ENCODE measurements at regions not wholly inside any gene's neighbourhood (a gene's known extent, or its start where the extent isn't known, plus 50 kb on each side); places are given as distances from the start of the nearest gene placed in this dataset.
A peak's percentile ranks its signal among the peaks of the same experiment; 100 is the strongest.
"Not testable (repeated sequence)": the region's sequence is repeated elsewhere in the genome, so short reads cannot be mapped to it uniquely, and the experiment has no call there.

DNA sequence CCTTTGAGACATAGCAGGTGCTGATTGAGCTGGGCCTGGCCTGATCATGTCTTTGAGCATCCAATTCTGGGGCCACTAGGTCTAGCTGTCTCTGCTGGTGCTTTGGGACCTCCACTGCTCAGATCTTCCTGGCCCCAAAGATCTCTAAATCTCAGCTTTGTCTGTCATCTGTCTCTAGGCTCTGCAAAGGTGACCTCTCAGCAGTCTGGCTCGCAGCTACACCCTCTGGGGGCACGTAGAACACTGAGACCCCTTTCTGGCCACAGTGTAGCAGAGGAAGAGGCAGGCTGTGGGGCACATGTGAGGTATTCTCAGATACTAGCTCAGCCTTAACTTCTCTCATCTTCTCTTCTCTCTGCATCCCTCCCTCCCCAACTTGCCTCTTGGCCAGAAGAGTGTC, 298.1 kb upstream of the PLGLB1 start:
- not testable (repeated sequence) for DNase-seq

DNA sequence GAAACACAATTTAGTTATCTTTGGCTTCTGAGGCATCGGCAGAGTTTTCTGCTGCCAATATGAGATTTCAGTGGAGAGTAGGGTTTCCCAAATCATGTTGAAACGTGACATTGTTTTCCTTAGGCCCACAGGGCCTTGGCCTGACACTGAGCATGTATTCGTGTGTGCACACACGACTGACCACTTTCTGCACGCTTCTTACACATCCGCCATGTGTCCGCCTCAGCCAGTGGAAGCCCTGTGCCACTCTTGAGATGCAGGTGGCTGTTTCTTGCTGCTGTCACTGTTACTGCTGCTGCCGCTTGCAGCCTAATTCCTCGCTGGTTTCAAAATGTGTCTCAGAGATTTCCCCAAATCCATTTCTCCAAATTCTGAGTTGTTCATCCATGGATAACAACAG, 299.6 kb upstream of the PLGLB1 start:
- DNase-seq = not testable (repeated sequence)

DNA sequence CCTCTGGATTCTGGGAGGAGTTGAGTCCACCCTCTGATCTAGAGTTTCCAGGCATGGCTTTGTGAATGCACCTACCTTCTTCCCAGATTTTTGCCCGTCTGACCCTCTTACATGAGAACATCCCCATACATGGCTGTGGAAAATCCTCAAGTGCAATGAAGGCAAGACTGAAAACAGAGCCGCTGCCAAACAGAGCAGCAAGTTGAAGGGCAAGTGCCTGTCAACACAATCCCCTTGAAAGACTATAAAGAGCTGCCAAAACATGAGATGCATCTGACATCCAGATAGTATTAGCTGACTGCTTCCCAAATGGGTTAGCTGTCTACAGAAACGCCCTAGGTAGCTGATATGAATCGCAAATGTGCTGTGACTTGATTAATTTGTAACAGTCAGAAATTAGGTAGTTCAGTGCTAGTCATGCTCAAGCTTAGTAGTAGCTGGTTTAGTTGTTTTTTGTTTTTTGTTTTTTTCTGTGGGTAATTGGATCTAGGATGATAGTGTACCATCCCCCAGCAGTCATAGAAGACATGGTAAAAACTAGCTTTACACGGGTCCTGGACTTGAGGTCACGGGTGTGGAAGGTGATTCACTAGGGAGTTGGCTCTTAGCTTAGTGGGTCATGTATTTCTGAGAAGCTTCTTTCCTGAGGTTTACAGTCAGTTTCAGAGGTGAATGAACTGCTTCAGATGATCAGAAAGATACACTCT, 302.8 kb upstream of the PLGLB1 start:
- not testable (repeated sequence) for DNase-seq

DNA sequence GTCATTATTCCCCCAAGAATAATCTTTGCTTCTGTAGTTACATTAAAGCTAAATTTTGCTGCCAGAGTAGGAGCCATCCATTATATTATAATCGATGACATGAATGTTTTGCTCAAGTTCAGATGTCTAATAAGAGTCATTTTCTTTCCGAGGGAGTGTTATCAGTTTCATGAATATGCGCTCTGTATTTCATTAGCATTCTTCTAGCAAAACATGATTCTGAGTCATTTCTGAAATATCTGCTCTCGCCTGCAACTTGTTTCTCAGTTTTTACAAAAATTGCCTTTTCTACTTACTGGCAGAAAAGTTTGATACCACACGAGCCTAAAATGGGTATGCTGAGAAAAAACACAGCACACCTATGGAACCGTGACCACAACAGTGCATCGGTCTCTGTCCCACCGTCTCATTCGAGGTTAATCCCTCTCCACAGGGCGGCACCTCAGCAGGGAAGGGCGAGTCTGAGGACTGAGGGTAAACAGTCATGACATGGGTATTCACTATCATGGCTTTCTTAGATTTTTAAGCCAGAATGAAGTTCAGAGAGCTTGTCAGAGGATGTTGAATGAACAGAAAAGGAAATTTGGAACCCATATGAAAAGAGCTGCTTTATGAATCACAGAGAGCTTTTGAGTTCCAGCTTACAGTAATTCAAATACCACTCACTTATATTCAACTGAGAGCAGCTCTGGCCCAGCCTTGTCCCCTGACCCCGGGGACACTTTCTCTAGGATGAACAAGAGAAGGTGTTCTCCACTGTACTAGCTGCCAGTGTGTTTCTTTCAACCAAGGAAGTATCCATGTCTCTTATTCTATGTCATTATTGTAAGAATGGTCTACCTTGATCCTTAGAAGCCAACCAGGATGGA, 303.6 kb upstream of the PLGLB1 start:
- not testable (repeated sequence) for DNase-seq

DNA sequence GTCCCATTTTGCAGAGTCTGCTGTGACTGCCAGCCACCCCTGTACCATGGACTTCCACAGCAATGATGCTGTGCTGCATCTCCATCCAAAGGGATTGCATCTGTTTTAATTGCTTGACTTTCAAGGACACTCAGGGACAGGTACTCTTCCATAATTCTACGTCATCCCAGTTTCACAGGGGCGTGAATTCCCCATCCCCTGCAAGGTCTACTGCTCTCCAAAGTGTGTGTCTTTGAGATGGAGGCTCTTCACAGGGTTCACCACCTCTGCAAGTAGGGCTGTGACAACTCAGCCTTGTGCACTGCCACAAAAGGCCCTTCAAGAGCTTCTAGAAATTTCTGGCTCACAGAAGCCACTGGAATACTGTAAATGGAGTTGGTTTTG, 304.3 kb upstream of the PLGLB1 start:
- not testable (repeated sequence) for DNase-seq

DNA sequence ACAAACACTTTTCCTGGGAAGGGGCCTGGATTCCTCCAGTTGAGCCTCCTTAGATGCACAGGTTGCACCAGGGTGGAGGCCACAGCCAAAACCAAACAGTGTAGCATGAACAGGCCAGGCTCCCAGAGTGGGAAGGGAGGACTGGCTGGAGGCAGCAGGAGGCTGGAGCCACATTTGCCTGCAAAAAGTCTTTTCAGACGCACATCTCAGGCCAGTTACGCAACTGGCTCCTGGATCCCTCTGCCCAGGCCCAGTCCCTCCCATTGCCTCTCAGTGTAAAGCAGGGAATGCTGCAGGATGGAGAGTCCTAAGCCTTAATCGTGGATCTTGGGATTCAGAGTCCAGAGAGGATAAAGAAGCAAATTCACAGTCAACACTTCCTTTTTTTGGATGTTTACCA, 305.1 kb upstream of the PLGLB1 start:
- DNase-seq = not testable (repeated sequence)

DNA sequence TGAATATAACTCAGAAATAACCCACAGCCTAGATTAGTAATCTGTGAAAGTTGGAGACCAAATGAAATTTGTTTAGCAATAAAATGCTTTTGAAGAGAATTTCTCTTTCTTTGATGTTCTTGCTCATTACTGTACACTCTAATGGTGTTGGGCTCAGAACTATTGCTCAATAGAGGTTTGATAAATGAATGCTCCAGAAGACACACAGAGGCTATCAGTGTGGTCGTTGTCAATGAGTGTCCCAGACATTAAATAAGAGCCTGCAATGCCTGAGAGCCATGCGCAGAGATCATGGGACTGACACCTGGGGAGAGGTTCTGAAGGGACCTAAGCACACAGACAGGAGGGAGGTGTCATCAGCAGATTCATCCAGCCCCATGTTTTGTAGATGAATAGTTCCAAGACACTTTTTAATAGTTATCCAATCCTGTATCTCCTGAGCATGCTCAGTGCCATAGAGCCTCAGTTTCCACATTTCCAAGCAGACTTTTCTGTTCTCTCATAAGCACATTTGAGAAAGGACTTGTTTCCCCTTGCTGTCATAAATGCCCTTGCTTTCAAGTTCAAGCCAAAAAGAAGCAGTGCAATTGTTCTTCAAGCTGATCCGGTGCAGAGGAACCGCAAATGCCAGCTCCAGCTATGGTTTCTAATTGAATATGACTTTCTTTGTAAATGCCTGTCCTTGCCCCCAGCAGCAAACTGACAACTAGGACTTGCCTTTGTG, 306.2 kb upstream of the PLGLB1 start:
- not testable (repeated sequence) for DNase-seq

DNA sequence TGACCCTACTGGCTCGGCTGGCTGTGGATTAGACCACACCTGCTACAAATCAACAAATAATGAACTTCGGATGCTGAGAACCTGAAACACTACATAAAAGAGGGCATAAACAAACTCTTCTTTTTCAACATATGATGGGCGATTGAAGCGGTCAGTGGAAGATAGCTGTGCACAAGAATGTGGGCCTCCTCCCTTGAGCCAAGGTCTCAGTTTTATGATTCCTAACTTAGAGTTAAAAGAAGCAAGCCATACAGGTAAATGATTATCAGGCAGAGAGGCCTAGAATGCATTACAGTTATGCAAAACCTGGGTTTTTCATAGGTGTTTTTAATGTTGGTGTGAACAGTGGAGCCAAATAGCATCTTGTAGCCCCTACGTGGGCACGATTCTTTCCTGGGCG, 307.9 kb upstream of the PLGLB1 start:
- not testable (repeated sequence) for DNase-seq

DNA sequence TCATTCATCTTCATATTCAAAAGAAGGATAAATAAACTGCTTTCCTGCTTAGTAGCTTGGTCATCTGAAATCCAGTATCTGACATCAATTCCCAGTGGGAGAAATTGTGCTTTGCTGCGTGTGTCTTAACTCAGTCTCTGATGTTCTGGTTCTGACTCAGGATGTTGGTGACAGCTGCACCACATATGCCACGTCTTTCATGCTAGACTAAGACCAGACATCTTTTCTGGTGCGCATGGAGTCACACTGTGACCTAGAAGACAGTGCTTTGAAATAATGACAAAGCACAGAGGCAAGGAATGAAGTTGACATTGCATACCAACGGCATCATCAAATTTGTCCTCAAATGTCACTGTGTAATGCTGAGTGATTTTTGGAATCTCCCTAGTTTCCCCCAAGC, 308.8 kb upstream of the PLGLB1 start:
- not testable (repeated sequence) for DNase-seq

DNA sequence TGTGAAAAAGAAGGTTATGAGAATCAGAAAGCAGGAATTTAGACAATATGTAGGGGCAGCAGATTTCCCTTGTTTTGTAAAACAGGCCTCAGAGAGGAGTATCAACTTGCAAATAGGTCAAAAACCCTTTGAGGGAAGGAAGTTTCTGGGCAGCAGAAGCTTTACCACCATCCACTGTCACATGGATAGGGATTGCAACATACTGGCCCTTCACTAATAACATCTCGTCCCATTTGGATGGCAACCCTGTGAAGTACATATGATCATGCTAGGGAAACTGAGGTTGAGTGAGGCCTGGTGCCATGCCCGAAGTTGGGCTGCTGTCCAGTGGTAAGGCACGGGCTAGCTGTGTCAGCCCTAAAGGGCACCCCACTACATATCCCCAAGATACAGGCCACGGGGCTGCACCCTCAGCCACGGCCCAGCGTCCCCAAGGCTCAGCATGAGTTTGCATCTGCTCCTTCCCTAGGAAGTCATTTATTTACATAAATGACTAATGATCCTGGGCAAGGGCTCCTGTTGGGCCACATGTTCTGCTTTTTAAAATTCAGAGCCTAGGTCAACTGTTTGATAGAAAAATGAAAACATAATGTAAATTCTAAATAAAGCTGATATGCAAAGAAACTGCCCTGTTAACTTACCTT, 310.4 kb upstream of the PLGLB1 start:
- not testable (repeated sequence) for DNase-seq

DNA sequence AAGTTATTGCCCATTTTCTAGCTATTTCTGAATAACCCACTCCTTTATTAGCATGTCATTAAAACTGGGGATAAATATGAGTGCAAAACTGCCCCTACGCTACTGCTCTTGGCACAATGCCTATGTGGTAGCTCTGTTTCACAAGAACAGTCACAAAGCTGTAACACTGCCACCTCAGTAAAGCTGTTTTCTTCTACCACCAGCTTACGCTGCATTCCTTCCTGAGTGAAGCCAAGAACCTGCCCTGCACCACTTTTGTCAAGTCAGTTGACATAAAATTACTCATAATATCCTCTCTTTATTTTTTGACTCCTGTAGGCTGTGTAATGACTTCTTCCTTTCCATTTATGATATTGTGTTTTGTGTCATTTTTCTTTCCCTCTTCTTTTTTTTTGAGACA, 313.2 kb upstream of the PLGLB1 start:
- not testable (repeated sequence) for DNase-seq

DNA sequence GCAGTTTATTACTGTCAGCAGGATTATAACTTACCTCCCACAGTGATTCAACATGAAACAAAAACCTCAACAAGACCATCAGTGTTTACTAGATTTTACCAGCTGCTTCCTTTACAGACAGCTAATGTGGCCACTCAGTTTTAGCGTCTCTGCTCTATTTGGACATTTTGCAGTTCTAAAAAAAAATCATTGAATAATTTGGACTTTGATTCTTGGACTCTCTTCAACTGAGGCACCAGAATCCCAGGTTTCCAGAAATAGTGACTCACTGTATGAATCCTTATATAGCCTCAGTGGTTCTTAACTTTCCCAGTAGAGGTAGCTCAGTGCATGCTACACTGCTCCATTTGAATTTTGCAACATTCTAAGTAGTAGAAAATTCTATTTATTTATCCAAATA, 317.4 kb upstream of the PLGLB1 start:
- not testable (repeated sequence) for DNase-seq

DNA sequence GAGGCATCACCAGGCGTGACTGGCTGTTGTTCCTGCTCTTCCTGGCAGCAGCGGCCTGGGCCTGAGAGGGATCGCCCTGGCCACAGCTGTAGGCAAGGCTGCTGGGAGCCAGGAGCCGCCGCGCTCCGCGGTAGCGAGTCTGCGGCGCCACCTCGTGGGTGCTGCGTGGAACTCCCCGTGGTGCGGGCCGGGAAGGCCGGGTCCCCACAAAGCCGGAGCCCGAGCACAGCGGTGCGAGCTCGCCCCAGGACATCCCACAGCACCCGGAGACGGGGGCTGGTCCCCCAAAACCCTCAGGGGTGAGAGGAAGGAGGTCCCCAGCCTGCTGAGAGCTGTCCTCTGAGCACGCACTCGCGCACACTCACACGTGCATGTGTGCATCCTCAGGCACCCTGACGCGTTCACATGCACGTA, 320.0 kb upstream of the PLGLB1 start:
- peak; percentile 69 for DNase-seq

DNA sequence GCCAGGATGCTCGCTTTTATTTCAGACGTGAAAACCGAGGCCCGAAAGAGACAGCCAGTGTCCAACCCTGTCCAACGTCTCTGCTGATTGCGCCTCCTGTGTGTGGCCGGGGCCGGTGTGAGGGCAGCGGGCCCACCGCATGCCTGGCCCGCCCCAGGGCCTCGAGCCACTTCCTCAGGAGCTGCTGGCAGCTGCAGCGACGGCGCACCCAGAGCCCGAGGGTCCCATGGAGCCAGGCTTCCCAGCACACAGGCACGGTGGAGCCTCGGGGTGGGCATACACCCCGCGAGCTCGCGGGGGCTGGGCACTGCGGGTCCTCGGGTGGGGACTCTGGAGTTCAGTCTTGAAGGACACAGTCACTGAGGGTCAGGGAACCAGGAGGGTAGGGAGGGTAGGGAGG, 320.5 kb upstream of the PLGLB1 start:
- DNase-seq = not testable (repeated sequence)

DNA sequence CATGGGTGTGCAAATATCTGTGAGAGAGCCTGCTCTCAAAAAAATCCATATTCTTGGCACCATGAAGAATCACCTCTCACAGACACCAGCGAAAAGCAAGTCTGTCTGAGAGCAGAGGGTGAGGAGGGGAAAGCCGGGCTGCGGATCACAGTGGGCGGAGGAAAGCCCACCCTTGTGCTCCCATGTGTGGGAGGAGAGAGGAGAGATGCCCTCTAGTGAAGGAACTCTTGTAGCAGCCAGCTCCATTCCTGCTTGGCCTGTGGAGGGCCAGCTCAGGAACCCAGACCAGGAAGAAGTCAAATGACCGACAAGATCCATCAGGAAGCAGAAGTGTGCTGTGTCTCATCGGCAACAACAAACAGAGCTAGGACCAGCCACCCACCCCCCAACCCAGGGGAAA, 321.7 kb upstream of the PLGLB1 start:
- not testable (repeated sequence) for DNase-seq

DNA sequence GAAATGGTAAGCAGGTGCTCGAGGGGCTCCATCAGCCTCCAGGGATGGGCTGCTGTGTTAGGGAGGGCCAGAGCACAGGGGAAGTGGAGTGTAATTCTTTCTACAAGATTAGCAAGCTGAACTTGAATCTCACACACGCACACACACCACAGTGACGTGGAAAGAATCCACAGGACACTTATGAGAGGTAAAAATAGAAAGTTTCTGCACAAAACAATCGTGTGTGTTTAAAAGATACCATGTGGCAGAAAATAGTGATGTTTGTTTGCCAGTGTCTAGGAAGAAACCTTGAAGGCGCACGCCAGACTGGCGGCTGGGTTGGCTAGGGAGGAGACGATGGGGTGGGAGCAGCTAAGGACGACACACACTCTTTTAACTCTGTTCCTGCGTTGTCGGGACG, 323.6 kb upstream of the PLGLB1 start:
- DNase-seq = not testable (repeated sequence)

DNA sequence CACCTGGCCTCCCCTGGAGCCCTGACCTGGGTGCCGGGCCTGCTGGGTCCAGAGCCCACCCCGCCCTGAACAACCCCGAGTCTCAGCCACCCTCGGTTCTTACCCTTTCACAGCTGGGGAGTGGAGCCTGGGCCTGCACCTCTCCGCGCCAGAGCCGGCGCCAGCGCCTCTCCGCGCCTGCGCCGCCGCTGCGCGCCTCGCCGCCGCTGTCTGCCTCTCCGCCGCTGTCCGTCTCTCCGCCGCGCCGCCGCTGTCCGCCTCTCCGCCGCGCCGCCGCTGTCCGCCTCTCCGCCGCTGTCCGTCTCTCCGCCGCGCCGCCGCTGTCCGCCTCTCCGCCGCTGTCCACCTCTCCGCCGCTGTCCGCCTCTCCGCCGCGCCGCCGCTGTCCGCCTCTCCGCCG, 326.9 kb upstream of the PLGLB1 start:
- not testable (repeated sequence) for DNase-seq

DNA sequence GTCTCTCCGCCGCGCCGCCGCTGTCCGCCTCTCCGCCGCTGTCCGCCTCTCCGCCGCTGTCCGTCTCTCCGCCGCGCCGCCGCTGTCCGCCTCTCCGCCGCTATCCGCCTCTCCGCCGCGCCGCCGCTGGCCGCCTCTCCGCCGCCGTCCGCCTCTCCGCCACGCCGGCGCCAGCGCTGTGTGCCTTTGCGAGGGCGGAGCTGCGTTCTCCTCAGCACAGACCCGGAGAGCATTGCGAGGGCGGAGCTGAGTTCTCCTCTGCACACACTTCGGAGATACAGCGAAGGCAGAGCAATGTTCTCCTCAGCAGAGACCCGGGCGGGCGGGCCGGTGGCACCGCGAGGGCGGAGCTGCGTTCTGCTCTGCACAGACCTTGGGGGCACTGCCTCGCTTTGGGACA, 327.4 kb upstream of the PLGLB1 start:
- not testable (repeated sequence) for DNase-seq

DNA sequence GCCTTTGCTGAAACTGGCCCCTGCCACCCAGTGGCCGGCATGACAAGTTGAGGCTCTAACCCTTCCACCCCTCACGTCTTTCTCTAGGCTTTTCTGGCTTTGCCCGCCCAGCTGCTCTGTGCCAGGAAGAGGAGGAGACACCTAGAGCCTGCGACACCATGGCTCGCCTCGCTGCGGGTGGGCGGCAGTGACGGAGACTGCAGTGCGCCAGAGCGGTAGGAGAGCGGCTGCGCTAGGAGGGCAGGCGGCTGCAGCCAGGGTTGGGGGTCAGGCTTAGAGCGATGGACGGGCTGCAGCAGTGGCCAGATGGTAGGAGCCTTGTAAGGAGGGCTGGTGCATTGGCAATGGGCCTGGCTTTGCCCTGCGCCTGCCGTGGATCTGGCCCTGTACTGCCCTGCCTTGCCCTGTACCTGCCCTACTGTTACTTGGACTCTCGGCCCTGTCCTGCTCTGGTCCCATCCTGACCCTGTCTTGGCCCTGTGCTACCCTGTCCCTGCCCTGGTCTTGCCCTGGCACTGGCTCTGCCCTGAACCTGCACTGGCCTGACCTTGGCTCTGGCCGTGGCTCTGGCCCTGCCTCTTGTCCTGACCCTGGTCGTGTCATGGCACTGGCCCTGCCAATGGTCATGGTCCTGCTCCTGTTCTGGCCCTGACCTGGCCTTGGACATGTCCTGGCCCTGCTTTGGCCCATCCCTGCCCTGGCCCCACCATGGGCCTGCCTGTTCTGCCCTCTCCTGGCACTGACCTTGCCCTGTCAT, 330.7 kb upstream of the PLGLB1 start:
- DNase-seq = not testable (repeated sequence)

DNA sequence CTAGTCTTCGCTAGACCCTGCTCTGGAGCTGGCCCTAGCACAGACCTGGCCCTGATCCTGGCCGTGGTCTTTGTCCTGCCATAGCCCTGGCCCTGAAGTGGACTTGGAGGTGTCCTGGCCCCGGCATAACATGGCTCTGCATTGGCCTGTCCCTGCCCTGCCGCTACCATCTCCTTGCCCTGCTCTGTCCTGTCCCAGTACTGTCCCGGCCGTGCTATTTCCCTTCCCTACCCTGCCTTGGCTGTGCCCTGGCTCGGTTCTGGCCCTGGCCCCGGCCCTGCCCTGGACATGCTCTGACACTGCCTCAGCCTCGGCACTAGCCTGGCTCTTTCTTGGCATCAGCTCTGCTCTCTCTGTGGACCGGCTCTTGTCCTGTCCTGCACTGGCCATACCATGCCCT, 331.8 kb upstream of the PLGLB1 start:
- not testable (repeated sequence) for DNase-seq

DNA sequence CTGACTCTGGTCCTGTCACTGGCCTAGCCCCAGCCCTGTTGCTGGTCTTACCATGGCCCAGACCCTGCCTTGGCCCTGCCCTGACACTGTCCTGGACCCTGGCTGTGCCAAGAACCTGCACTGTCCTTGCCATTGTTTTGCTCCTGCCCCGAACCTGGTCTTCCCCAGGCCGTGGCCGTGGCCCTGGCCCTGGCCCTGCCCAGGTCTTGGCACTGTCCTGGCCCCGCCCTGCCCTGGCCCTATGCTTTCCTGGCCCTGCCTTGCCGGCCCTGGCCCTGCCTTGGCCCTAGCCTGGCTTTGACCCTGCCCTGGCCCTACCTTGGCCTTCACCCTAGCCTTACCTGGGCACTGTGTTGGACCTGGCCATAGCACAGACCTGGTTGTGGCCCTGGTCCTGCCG, 332.5 kb upstream of the PLGLB1 start:
- not testable (repeated sequence) for DNase-seq

DNA sequence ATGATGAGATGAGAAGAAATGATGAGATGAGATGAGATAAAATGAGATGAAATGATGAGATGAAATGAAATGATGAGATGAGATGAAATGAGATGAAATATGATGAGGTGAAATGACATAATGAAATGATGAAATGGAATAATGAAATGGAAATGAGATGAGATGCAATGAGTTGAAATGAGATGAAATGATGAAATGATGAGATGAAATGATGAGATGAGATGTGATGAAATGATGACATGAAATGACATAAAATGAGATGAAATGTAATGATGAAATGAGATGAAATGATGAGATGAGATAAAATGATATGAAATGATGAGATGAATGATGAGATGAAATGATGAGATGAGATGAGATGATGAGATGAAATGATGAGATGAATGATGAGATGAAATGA, 338.6 kb upstream of the PLGLB1 start:
- DNase-seq = not testable (repeated sequence)
